ENCODE measurements at regions not wholly inside any gene's neighbourhood (a gene's known extent, or its start where the extent isn't known, plus 50 kb on each side); places are given as distances from the start of the nearest gene placed in this dataset.
"Not testable (repeated sequence)": the region's sequence is repeated elsewhere in the genome, so short reads cannot be mapped to it uniquely, and the experiment has no call there.

GRCh38 chr4:28451346-28451745 is 1590.7 kb downstream of the STIM2 start:
- Histone ChIP-seq H3K27me3 (ENCODE audit: control insufficient read depth, insufficient read depth, low read length) (no peaks in the 10 kb centered on the region), H3K27ac (ENCODE audit: low read depth, low read length) (no peak overlapping the region), H3K4me1 (ENCODE audit: control insufficient read depth, insufficient read depth, low read length) (no peaks in the 10 kb centered on the region), H3K36me3 (ENCODE audit: control insufficient read depth, insufficient read depth, low read length) (no peaks in the 10 kb centered on the region), H3K4me3 (ENCODE audit: low read depth, low read length) (no peak overlapping the region), H3K9me3 (ENCODE audit: control insufficient read depth, insufficient read depth, low read length) (peaks cover 2% of the 10 kb centered on the region)
- WGBS (ENCODE audit: insufficient coverage): 89% methylated on average over 2 of the region's 2 CpGs
- no peak for DNase-seq (ENCODE audit: low read depth in 4 of 6, low spot score in 6 of 6)

- Histone ChIP-seq H3K9me3 (ENCODE audit: control insufficient read depth, insufficient read depth, low read length) (no peaks in the 10 kb centered on the region), H3K4me1 (ENCODE audit: control insufficient read depth, insufficient read depth, low read length) (no peaks in the 10 kb centered on the region), H3K36me3 (ENCODE audit: control insufficient read depth, insufficient read depth, low read length) (no peaks in the 10 kb centered on the region), H3K27ac (ENCODE audit: low read depth, low read length) (no peak overlapping the region), H3K27me3 (ENCODE audit: control insufficient read depth, insufficient read depth, low read length) (no peaks in the 10 kb centered on the region), H3K4me3 (ENCODE audit: low read depth, low read length) (no peak overlapping the region)
- peak in 1 of 6 donors; percentile 85 for DNase-seq (ENCODE audit: low read depth in 4 of 6, low spot score in 6 of 6)
- WGBS (ENCODE audit: insufficient coverage): 56% methylated on average over 2 of the region's 7 CpGs
Observed at GRCh38 chr4:28462766-28463700, 1602.4 kb downstream of the STIM2 start.

- DNase-seq (ENCODE audit: low read depth in 4 of 6, low spot score in 6 of 6): no peak
- Histone ChIP-seq H3K27ac (ENCODE audit: low read depth, low read length) (no peak overlapping the region), H3K9me3 (ENCODE audit: control insufficient read depth, insufficient read depth, low read length) (no peaks in the 10 kb centered on the region), H3K27me3 (ENCODE audit: control insufficient read depth, insufficient read depth, low read length) (no peaks in the 10 kb centered on the region), H3K36me3 (ENCODE audit: control insufficient read depth, insufficient read depth, low read length) (no peaks in the 10 kb centered on the region), H3K4me1 (ENCODE audit: control insufficient read depth, insufficient read depth, low read length) (no peaks in the 10 kb centered on the region), H3K4me3 (ENCODE audit: low read depth, low read length) (no peak overlapping the region)
- WGBS (ENCODE audit: insufficient coverage): no CpG with 5 or more reads among the region's 1 CpG
Observed at GRCh38 chr4:28464823-28465222, 1604.2 kb downstream of the STIM2 start.

- H3K4me3 ChIP-seq (ENCODE audit: low read depth, low read length); H3K27ac ChIP-seq (ENCODE audit: low read depth, low read length); DNase-seq (ENCODE audit: low read depth in 4 of 6, low spot score in 6 of 6); H3K4me1 ChIP-seq (ENCODE audit: control insufficient read depth, insufficient read depth, low read length); H3K9me3 ChIP-seq (ENCODE audit: control insufficient read depth, insufficient read depth, low read length); H3K36me3 ChIP-seq (ENCODE audit: control insufficient read depth, insufficient read depth, low read length); H3K27me3 ChIP-seq (ENCODE audit: control insufficient read depth, insufficient read depth, low read length): not testable (repeated sequence)
- WGBS (ENCODE audit: insufficient coverage): 96% methylated on average over 6 of the region's 24 CpGs
Observed at GRCh38 chr4:28466886-28467285, 1606.2 kb downstream of the STIM2 start.

- Histone ChIP-seq H3K27ac (ENCODE audit: low read depth, low read length) (no peak overlapping the region), H3K4me3 (ENCODE audit: low read depth, low read length) (no peak overlapping the region), H3K4me1 (ENCODE audit: control insufficient read depth, insufficient read depth, low read length) (no peaks in the 10 kb centered on the region), H3K27me3 (ENCODE audit: control insufficient read depth, insufficient read depth, low read length) (no peaks in the 10 kb centered on the region), H3K9me3 (ENCODE audit: control insufficient read depth, insufficient read depth, low read length) (no peaks in the 10 kb centered on the region), H3K36me3 (ENCODE audit: control insufficient read depth, insufficient read depth, low read length) (no peaks in the 10 kb centered on the region)
- no CpG with 5 or more reads among the region's 1 CpG for WGBS (ENCODE audit: insufficient coverage)
- DNase-seq (ENCODE audit: low read depth in 4 of 6, low spot score in 6 of 6): no peak
Observed at GRCh38 chr4:28469387-28469786, 1608.7 kb downstream of the STIM2 start.

DNA sequence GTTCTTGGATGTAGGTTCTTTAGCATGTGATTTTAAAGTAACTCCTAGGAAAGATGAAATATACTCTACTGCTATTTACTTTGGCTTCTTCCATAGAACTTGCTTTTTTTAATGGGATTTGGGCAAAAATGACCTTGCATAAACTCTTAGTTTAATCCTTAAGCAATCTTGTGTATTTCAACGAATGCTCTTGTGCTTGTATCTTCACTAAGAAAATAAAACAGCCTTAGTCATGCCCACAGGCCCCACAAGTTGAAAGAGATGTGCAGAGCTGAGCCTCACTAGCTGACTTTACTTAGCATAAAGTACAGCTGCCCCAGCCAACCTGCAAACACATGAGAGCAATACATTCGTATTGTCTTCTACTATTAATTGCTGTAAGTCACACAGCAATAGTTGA is 1609.2 kb downstream of the STIM2 start:
- Histone ChIP-seq H3K36me3 (ENCODE audit: control insufficient read depth, insufficient read depth, low read length) (no peaks in the 10 kb centered on the region), H3K9me3 (ENCODE audit: control insufficient read depth, insufficient read depth, low read length) (no peaks in the 10 kb centered on the region), H3K27ac (ENCODE audit: low read depth, low read length) (no peak overlapping the region), H3K27me3 (ENCODE audit: control insufficient read depth, insufficient read depth, low read length) (no peaks in the 10 kb centered on the region), H3K4me1 (ENCODE audit: control insufficient read depth, insufficient read depth, low read length) (no peaks in the 10 kb centered on the region), H3K4me3 (ENCODE audit: low read depth, low read length) (no peak overlapping the region)
- no CpG with 5 or more reads among the region's 2 CpGs for WGBS (ENCODE audit: insufficient coverage)
- DNase-seq (ENCODE audit: low read depth in 4 of 6, low spot score in 6 of 6): no peak

DNA sequence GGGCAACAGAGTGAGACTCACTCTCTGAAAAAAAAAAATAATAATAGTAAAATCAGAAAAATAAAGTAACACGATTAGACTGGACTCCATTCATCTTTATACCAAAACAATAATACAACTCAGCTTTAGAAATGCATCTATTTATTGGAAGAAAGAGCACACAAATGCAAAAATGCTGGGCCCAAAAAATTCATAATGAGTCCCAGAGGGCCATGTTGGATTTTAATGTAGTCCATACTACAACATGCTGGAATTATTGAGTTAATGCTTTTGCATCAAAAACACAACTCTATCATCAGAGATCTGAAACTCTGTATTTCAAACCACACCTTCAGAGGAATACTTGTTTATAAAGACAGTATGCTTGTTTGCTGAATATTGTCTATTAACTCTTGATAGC is 1614.7 kb downstream of the STIM2 start:
- no peak for DNase-seq (ENCODE audit: low read depth in 4 of 6, low spot score in 6 of 6)
- Histone ChIP-seq H3K27ac (ENCODE audit: low read depth, low read length) (no peak overlapping the region), H3K36me3 (ENCODE audit: control insufficient read depth, insufficient read depth, low read length) (no peaks in the 10 kb centered on the region)

DNA sequence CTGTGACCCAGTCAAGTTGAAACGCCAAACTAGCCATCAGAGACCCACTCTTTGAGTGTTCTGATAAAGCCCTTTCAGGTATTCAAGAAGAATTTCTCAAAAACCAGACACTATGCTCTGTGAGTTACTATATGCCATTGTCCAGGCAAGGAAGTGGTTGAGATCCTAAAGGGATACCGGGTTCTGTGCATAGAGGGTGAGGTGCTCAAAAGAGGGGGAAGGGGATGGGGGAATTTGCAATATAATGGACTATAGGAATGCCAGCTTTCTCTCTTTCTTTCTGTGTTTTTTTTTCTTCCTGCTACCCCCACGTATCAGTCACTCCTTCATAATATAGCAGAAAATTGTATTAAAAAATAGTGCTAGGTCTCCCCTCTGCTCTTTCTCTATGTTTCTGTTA is 1619.0 kb downstream of the STIM2 start:
- WGBS (ENCODE audit: insufficient coverage): no CpG with 5 or more reads among the region's 3 CpGs
- H3K36me3 ChIP-seq (ENCODE audit: control insufficient read depth, insufficient read depth, low read length): no peaks in the 10 kb centered on the region
- H3K9me3 ChIP-seq (ENCODE audit: control insufficient read depth, insufficient read depth, low read length): no peaks in the 10 kb centered on the region
- DNase-seq (ENCODE audit: low read depth in 4 of 6, low spot score in 6 of 6): no peak
- H3K4me1 ChIP-seq (ENCODE audit: control insufficient read depth, insufficient read depth, low read length): no peaks in the 10 kb centered on the region
- H3K27me3 ChIP-seq (ENCODE audit: control insufficient read depth, insufficient read depth, low read length): no peaks in the 10 kb centered on the region
- no peak overlapping the region for H3K4me3 ChIP-seq (ENCODE audit: low read depth, low read length)
- no peak overlapping the region for H3K27ac ChIP-seq (ENCODE audit: low read depth, low read length)

More for the DNA sequence above, 1614.7 kb downstream of the STIM2 start:
- no peaks in the 10 kb centered on the region for H3K9me3 ChIP-seq (ENCODE audit: control insufficient read depth, insufficient read depth, low read length)
- WGBS (ENCODE audit: insufficient coverage): no CpG with 5 or more reads among the region's 1 CpG
- H3K27me3 ChIP-seq (ENCODE audit: control insufficient read depth, insufficient read depth, low read length): no peaks in the 10 kb centered on the region
- H3K4me3 ChIP-seq (ENCODE audit: low read depth, low read length): no peak overlapping the region
- H3K4me1 ChIP-seq (ENCODE audit: control insufficient read depth, insufficient read depth, low read length): no peaks in the 10 kb centered on the region

- H3K27ac ChIP-seq (ENCODE audit: low read depth, low read length): no peak overlapping the region
- DNase-seq (ENCODE audit: low read depth in 4 of 6, low spot score in 6 of 6): no peak
- H3K27me3 ChIP-seq (ENCODE audit: control insufficient read depth, insufficient read depth, low read length): no peaks in the 10 kb centered on the region
- no peak overlapping the region for H3K4me3 ChIP-seq (ENCODE audit: low read depth, low read length)
- no peaks in the 10 kb centered on the region for H3K9me3 ChIP-seq (ENCODE audit: control insufficient read depth, insufficient read depth, low read length)
- H3K4me1 ChIP-seq (ENCODE audit: control insufficient read depth, insufficient read depth, low read length): no peaks in the 10 kb centered on the region
- WGBS (ENCODE audit: insufficient coverage): no CpG with 5 or more reads among the region's 4 CpGs
- no peaks in the 10 kb centered on the region for H3K36me3 ChIP-seq (ENCODE audit: control insufficient read depth, insufficient read depth, low read length)
Observed at GRCh38 chr4:28481565-28481964, 1620.9 kb downstream of the STIM2 start.

Data from spinal cord (tissue), 9 donors.